HCEC 1CT (cell line): ENCODE measurements at regions not wholly inside any gene's neighbourhood (a gene's known extent, or its start where the extent isn't known, plus 50 kb on each side); places are given as distances from the start of the nearest gene placed in this dataset.
"Not testable (repeated sequence)": the region's sequence is repeated elsewhere in the genome, so short reads cannot be mapped to it uniquely, and the experiment has no call there.

Experiments used
- DNase-seq: peaks from one replicate; pipeline ENCODE4 v3.0.0-alpha.2; 2017

- DNase-seq = no peak
Measured at GRCh38 chrX:95612350-95612749, 1072.3 kb upstream of the DIAPH2 start.

GRCh38 chrX:95622200-95622599 lies 1062.4 kb upstream of the DIAPH2 start:
- DNase-seq = no peak

- DNase-seq = no peak
Measured at GRCh38 chrX:95626748-95627147, 1057.9 kb upstream of the DIAPH2 start.

GRCh38 chrX:95628796-95629195 lies 1055.8 kb upstream of the DIAPH2 start:
- no peak for DNase-seq

- DNase-seq = no peak
Measured at GRCh38 chrX:95629737-95630136, 1054.9 kb upstream of the DIAPH2 start.

GRCh38 chrX:95640226-95640625 lies 1044.4 kb upstream of the DIAPH2 start:
- no peak for DNase-seq

GRCh38 chrX:95645738-95646137 lies 1038.9 kb upstream of the DIAPH2 start:
- no peak for DNase-seq

- no peak for DNase-seq
Measured at GRCh38 chrX:95662200-95662599, 1022.4 kb upstream of the DIAPH2 start.

GRCh38 chrX:95666056-95666455 lies 1018.6 kb upstream of the DIAPH2 start:
- DNase-seq = no peak

- DNase-seq = no peak
Measured at GRCh38 chrX:95675011-95675410, 1009.6 kb upstream of the DIAPH2 start.

- DNase-seq = no peak
Measured at GRCh38 chrX:95675794-95676193, 1008.8 kb upstream of the DIAPH2 start.

GRCh38 chrX:95678679-95679078 lies 1006.0 kb upstream of the DIAPH2 start:
- no peak for DNase-seq

- DNase-seq = no peak
Measured at GRCh38 chrX:95693365-95693764, 991.3 kb upstream of the DIAPH2 start.

GRCh38 chrX:95703696-95704095 lies 980.9 kb upstream of the DIAPH2 start:
- DNase-seq = no peak

- no peak for DNase-seq
Measured at GRCh38 chrX:95716841-95717240, 967.8 kb upstream of the DIAPH2 start.

GRCh38 chrX:95718746-95719145 lies 965.9 kb upstream of the DIAPH2 start:
- DNase-seq = no peak

GRCh38 chrX:95721011-95721410 lies 963.6 kb upstream of the DIAPH2 start:
- DNase-seq = no peak

GRCh38 chrX:95728446-95728845 lies 956.2 kb upstream of the DIAPH2 start:
- DNase-seq = no peak

GRCh38 chrX:95729401-95729800 lies 955.2 kb upstream of the DIAPH2 start:
- DNase-seq = no peak

GRCh38 chrX:95733426-95733825 lies 951.2 kb upstream of the DIAPH2 start:
- DNase-seq = no peak

- DNase-seq = no peak
Measured at GRCh38 chrX:95754411-95754810, 930.2 kb upstream of the DIAPH2 start.

- no peak for DNase-seq
Measured at GRCh38 chrX:95760356-95760755, 924.3 kb upstream of the DIAPH2 start.

- DNase-seq = no peak
Measured at GRCh38 chrX:95762716-95763115, 921.9 kb upstream of the DIAPH2 start.

GRCh38 chrX:95764972-95765451 lies 919.6 kb upstream of the DIAPH2 start:
- no peak for DNase-seq

- DNase-seq = not testable (repeated sequence)
Measured at GRCh38 chrX:95771198-95771597, 913.4 kb upstream of the DIAPH2 start.

- DNase-seq = no peak
Measured at GRCh38 chrX:95791876-95792275, 892.8 kb upstream of the DIAPH2 start.
